Renal cortex interstitium (tissue), 11 donors: ENCODE measurements at regions not wholly inside any gene's neighbourhood (a gene's known extent, or its start where the extent isn't known, plus 50 kb on each side); places are given as distances from the start of the nearest gene placed in this dataset.
"Not testable (repeated sequence)": the region's sequence is repeated elsewhere in the genome, so short reads cannot be mapped to it uniquely, and the experiment has no call there.

Experiments
- DNase-seq, 11 donors: peaks; one replicate each; pipeline ENCODE4 v3.0.0-alpha.2; 2013; ENCODE audit warnings: low read depth in 9 of 11, low spot score in 4 of 11; ENCODE audit errors: extremely low read depth in 1 of 11

- DNase-seq, result no peak
Measured at GRCh38 chr2:199216253-199216652, 241.5 kb downstream of the SATB2 start.

- no peak for DNase-seq
Measured at GRCh38 chr2:199207011-199207410, 250.7 kb downstream of the SATB2 start.

- DNase-seq, result no peak
Measured at GRCh38 chr2:199206536-199206935, 251.2 kb downstream of the SATB2 start.

GRCh38 chr2:199202964-199203363 is 254.8 kb downstream of the SATB2 start:
- DNase-seq, result no peak

GRCh38 chr2:199201539-199201938 is 256.2 kb downstream of the SATB2 start:
- DNase-seq, result no peak

GRCh38 chr2:199199797-199200196 is 257.9 kb downstream of the SATB2 start:
- DNase-seq, result no peak

- DNase-seq, result no peak
Measured at GRCh38 chr2:199197448-199197847, 260.3 kb downstream of the SATB2 start.

GRCh38 chr2:199196686-199197085 is 261.1 kb downstream of the SATB2 start:
- DNase-seq, result no peak

GRCh38 chr2:199195927-199196502 is 261.7 kb downstream of the SATB2 start:
- no peak for DNase-seq

GRCh38 chr2:199191461-199191860 is 266.3 kb downstream of the SATB2 start:
- DNase-seq, result no peak

GRCh38 chr2:199189229-199189628 is 268.5 kb downstream of the SATB2 start:
- no peak for DNase-seq

- DNase-seq, result no peak
Measured at GRCh38 chr2:199186301-199186751, 271.4 kb downstream of the SATB2 start.

GRCh38 chr2:199185174-199185573 is 272.6 kb downstream of the SATB2 start:
- not testable (repeated sequence) for DNase-seq

- peak in 3 of 11 donors; percentile 0 to 6 (median 1) for DNase-seq
Measured at GRCh38 chr2:199163613-199164458, 293.9 kb downstream of the SATB2 start.

GRCh38 chr2:199160677-199161465 is 296.9 kb downstream of the SATB2 start:
- no peak for DNase-seq

GRCh38 chr2:199160081-199160480 is 297.7 kb downstream of the SATB2 start:
- DNase-seq, result no peak

GRCh38 chr2:199148076-199148845 is 309.5 kb downstream of the SATB2 start:
- DNase-seq, result no peak

GRCh38 chr2:199147216-199147615 is 310.5 kb downstream of the SATB2 start:
- DNase-seq, result no peak

- no peak for DNase-seq
Measured at GRCh38 chr2:199144546-199144945, 313.2 kb downstream of the SATB2 start.
